K562 (cell line): ENCODE measurements at regions not wholly inside any gene's neighbourhood (a gene's known extent, or its start where the extent isn't known, plus 50 kb on each side); places are given as distances from the start of the nearest gene placed in this dataset.
A peak's percentile ranks its signal among the peaks of the same experiment; 100 is the strongest.

Experiments used
- ATAC-seq: fragments of 200-7000 bp; cut with Tn5 transposase; 3 replicates; pipeline ENCODE4 v1.9.1; 2020; ENCODE audit warnings: moderate library complexity
- BruUV-seq: library from RNA; stranded (reverse); fragments of 400-500 nt; replicated peaks from 2 replicates; lab custom pipeline; 2021; lab: Mats Ljungman, UMichigan
- CTCF ChIA-PET: fragments of 300-600 bp; formaldehyde crosslinking; extraction: SDS; loops from one replicate; lab custom pipeline; 2021; ENCODE audit warnings: low intra/inter-chr PET ratio; lab: Yijun Ruan, JAX
- POLR2A ChIA-PET: fragments of 300-600, 350-650 bp; sonication (Branson Sonifier 250); formaldehyde crosslinking; extraction: SDS; loops from one replicate; lab custom pipeline; 2021; ENCODE audit warnings: antibody characterized with exemption, inconsistent platforms; lab: Yijun Ruan, JAX
- DNase-seq, 4 experiments: peaks; one replicate each; pipeline versions ENCODE4 v3.0.0 to v3.0.0-alpha.2; 2011 to 2018; ENCODE audit warnings: low spot score in 3 of 4, mixed read lengths in 3 of 4; ENCODE audit errors: extremely low read depth in 1 of 4
- FAIRE-seq: peaks from 2 replicates; lab custom pipeline; 2011; peaks lifted over from hg19 to GRCh38; lab: Jason Lieb, UNC
- H2AFZ ChIP-seq: 2 replicates; pipeline ENCODE4 v1.6.0; 2011; ENCODE audit warnings: low read depth, low read length, control low read depth, inconsistent platforms
- H3K27ac ChIP-seq: fragments of 200-600 bp; 3 replicates; pipeline ENCODE4 v1.8.0; 2011; ENCODE audit warnings: low read depth, mild to moderate bottlenecking, control low read depth, inconsistent platforms, low read length, moderate library complexity, mixed read lengths; ENCODE audit errors: extremely low read depth
- H3K27me3 ChIP-seq, 2 experiments: fragments of 300-600 bp in 1 of 2; 2 replicates in 1 of 2; 3 replicates in 1 of 2; pipeline versions ENCODE4 v1.6.0 to v1.8.0; 2011; ENCODE audit warnings: inconsistent platforms in 2 of 2, low read length in 2 of 2, mild to moderate bottlenecking in 1 of 2, mixed read lengths in 1 of 2, moderate library complexity in 1 of 2; ENCODE audit not compliant: control insufficient read depth in 2 of 2, insufficient read depth in 2 of 2
- H3K36me3 ChIP-seq: fragments of 300-600 bp; 3 replicates; pipeline ENCODE4 v1.8.0; 2011; ENCODE audit warnings: mild to moderate bottlenecking, low read length, inconsistent platforms; ENCODE audit not compliant: control insufficient read depth, insufficient read depth
- H3K4me1 ChIP-seq, 2 experiments: fragments of 200-600 bp in 1 of 2; replicated peaks in 1 of 2; 2 replicates in 1 of 2; 3 replicates in 1 of 2; pipeline versions ENCODE4 v1.5.1 to v1.8.0; 2011; ENCODE audit warnings: inconsistent platforms in 2 of 2, low read length in 2 of 2, mild to moderate bottlenecking in 1 of 2, mixed read lengths in 1 of 2, moderate library complexity in 1 of 2; ENCODE audit not compliant: control insufficient read depth in 2 of 2, insufficient read depth in 2 of 2
- H3K4me2 ChIP-seq: 2 replicates; pipeline ENCODE4 v1.6.1; 2011; ENCODE audit warnings: low read length, control low read depth, inconsistent platforms, mixed read lengths; ENCODE audit not compliant: insufficient read depth
- H3K4me3 ChIP-seq: fragments of 200-600 bp; sonication (generic), shearing (Covaris generic); 2 replicates; pipeline ENCODE4 v1.5.1; 2016; ENCODE audit warnings: control low read depth, inconsistent platforms
- H3K79me2 ChIP-seq: fragments of 200-600 bp; 3 replicates; pipeline ENCODE4 v1.8.0; 2011; ENCODE audit warnings: low read length, inconsistent platforms; ENCODE audit not compliant: control insufficient read depth, insufficient read depth
- H3K9ac ChIP-seq, 2 experiments: 2 replicates each; pipeline versions ENCODE4 v1.6.0 to v1.6.1; 2011; ENCODE audit warnings: low read depth in 2 of 2, low read length in 2 of 2, control low read depth in 1 of 2, inconsistent platforms in 1 of 2, mild to moderate bottlenecking in 1 of 2, mixed read lengths in 1 of 2; ENCODE audit not compliant: insufficient read depth in 1 of 2
- H3K9me1 ChIP-seq: one replicate; pipeline ENCODE4 v1.6.0; 2011; ENCODE audit warnings: inconsistent platforms, mild to moderate bottlenecking, low read length, moderate library complexity; ENCODE audit not compliant: control insufficient read depth, insufficient read depth
- H3K9me3 ChIP-seq: replicated peaks from 2 replicates; pipeline ENCODE4 v1.5.1; 2011; ENCODE audit warnings: low read depth, low read length, inconsistent platforms; ENCODE audit not compliant: control insufficient read depth, insufficient read depth
- H4K20me1 ChIP-seq: replicated peaks from 2 replicates; pipeline ENCODE4 v1.6.1; 2011; ENCODE audit warnings: low read length, inconsistent platforms, mixed read lengths; ENCODE audit not compliant: control insufficient read depth, insufficient read depth
- EWSR1 ChIP-seq: fragments of 450-650 bp; IDR thresholded peaks from 2 replicates; pipeline ENCODE4 v1.6.1; 2018; ENCODE audit warnings: borderline replicate concordance, mild to moderate bottlenecking, low read depth, moderate library complexity; ENCODE audit not compliant: partially characterized antibody
- NFRKB ChIP-seq: fragments of 450-650 bp; IDR thresholded peaks from 2 replicates; pipeline ENCODE4 v1.6.1; 2016; ENCODE audit warnings: low read depth
- ZNF444 ChIP-seq: fragments of 250-450 bp; sonication (Bioruptor Pico); IDR thresholded peaks from 2 replicates; pipeline ENCODE4 v1.4.0; 2020; ENCODE audit warnings: mild to moderate bottlenecking, moderate library complexity
- WGBS: fragments of 100-300 bp; shearing (Covaris generic); methylation state at CpG from one replicate; pipeline ENCODE4 v1.1.6; 2016; ENCODE audit warnings: low coverage, mixed read lengths; ENCODE audit not compliant: insufficient coverage; ENCODE audit errors: missing lambda C conversion rate; 5-methylcytosine and 5-hydroxymethylcytosine counted together
- in situ Hi-C: fragments of 300-500 bp; cut with MboI; formaldehyde crosslinking; loops from 4 replicates; pipeline ENCODE4 v1.15.0; 2018; ENCODE audit warnings: inconsistent platforms, mixed read lengths
- intact Hi-C: fragments of 100-400 bp; cut with micrococcal nuclease; formaldehyde crosslinking; loops from 2 replicates; pipeline ENCODE4 v1.14.2; 2022

DNA sequence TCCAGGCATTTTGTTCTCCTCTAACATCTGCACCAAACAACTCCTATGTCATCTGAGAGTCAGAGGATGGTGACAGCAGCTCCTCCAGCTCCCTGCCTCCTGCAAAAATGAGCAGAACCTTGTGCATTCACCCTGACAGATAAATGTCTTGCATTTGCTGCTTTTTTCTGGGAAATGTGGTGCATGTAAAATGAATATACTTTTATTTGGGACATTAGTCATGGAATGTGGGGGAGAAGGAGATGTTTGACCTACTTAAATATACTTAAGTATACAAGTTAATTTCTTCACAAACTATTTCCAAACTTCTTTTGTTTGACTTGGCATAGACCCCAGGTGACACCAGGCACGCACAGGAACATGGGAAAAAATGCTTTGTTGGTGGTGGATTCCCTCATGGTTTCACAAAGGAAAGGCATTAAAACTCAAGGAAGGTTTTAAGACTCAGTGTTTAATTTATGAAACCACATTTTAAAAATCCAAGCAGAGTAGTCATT is 181.8 kb upstream of the MCHR2 start:
- Histone ChIP-seq H3K27me3 (no peaks in the 10 kb centered on the region), H2AFZ (peak overlapping the region; percentile 91), H3K9me3 (no peaks in the 10 kb centered on the region), H4K20me1 (no peaks in the 10 kb centered on the region), H3K4me3 (no peak overlapping the region), H3K27ac (peak overlapping the region; percentile 3; the same call in 1 of the 3 replicates), H3K4me2 (no peak overlapping the region; the same call in 1 of the 2 replicates), H3K9me1 (no peaks in the 10 kb centered on the region), H3K4me1 (peaks cover 0 to 11% of the 10 kb centered on the region in 2 experiments; a peak in 3 of 5 replicates), H3K36me3 (no peaks in the 10 kb centered on the region), H3K9ac (no peak overlapping the region), H3K79me2 (no peaks in the 10 kb centered on the region)
- FAIRE-seq, result no peak
- in situ Hi-C loops (no loop called here), intact Hi-C loops (loop anchor here (5.0 kb wide), 1 partner anchor 106 kb away; no protein-coding TSS in a partner anchor)
- ATAC-seq, result peak; percentile 18; the same call in 1 of the 3 replicates
- BruUV-seq, result no TSS peak
- ChIA-PET POLR2A (interaction anchor here (1.3 kb wide), 1 partner anchor 290 kb away, joined by 4 read pairs; no protein-coding TSS in a partner anchor), CTCF (interaction anchor here (1.7 kb wide), 1 partner anchor 304 kb away, joined by 8 read pairs; no protein-coding TSS in a partner anchor)
- TF ChIP-seq ZNF444 (CRISPR knock-in tag) (no peak), NFRKB (0 out of 2 replicates have a peak, but pooled peaks have one; percentile 13)
- DNase-seq, result peak in 1 of 4 experiments; percentile 8
- WGBS, result 7% methylated on average over 1 of the region's 1 CpG

DNA sequence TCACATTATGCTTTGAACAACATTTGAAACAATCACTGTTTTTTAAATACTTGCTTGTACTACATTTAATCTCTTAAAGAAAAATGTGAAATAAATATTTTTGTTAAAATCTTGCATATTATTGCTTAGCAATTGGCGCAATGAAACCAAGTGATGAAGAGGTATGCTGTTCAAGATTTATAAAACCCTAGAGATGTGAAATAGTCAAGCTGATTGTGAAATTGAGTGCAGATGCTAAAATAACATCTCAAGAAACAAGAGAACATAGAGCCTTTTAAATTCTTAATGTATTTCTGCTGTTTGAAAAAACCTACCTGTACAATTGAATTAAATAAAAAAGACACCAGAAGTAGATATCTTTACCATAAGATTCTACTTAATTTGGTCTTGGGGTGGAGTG is 179.2 kb upstream of the MCHR2 start:
- Histone ChIP-seq H3K79me2 (no peaks in the 10 kb centered on the region), H3K4me2 (no peak overlapping the region), H3K9me1 (no peaks in the 10 kb centered on the region), H3K9ac (no peak overlapping the region), H3K4me1 (peaks cover 0 to 11% of the 10 kb centered on the region in 2 experiments; a peak in 3 of 5 replicates), H3K4me3 (no peak overlapping the region), H3K9me3 (no peaks in the 10 kb centered on the region), H3K27ac (no peak overlapping the region), H4K20me1 (no peaks in the 10 kb centered on the region), H3K27me3 (no peaks in the 10 kb centered on the region), H3K36me3 (no peaks in the 10 kb centered on the region), H2AFZ (no peak overlapping the region)
- intact Hi-C loops, result no loop called here
- WGBS, result 71% methylated on average over 1 of the region's 1 CpG
- in situ Hi-C loops, result no loop called here
- ChIA-PET POLR2A (no interaction called here), CTCF (no interaction called here)
- no peak for ATAC-seq
- no peak for TF ChIP-seq EWSR1
- no peak for DNase-seq
- FAIRE-seq, result no peak
- BruUV-seq, result no TSS peak
